AG04449 (cell line): ENCODE measurements at regions not wholly inside any gene's neighbourhood (a gene's known extent, or its start where the extent isn't known, plus 50 kb on each side); places are given as distances from the start of the nearest gene placed in this dataset.

ENCODE experiments used
- CTCF ChIA-PET: fragments of 350-600 bp; formaldehyde crosslinking; extraction: SDS; loops from one replicate; lab custom pipeline; 2021; ENCODE audit warnings: antibody characterized with exemption; lab: Yijun Ruan, JAX
- POLR2A ChIA-PET: fragments of 400-600, 350-600 bp; formaldehyde crosslinking; extraction: SDS; loops from one replicate; lab custom pipeline; 2020; ENCODE audit warnings: antibody characterized with exemption, inconsistent platforms; lab: Yijun Ruan, JAX
- DNase-seq: peaks from one replicate; pipeline ENCODE4 v3.0.0-alpha.2; 2010; ENCODE audit warnings: low read depth, low spot score
- H3K4me3 ChIP-seq: 2 replicates; pipeline ENCODE4 v1.5.1; 2011; ENCODE audit warnings: low read depth, mild to moderate bottlenecking, control low read depth, low read length
- TF ChIP-seq, protein P1 (sequence below): IDR thresholded peaks from one replicate; pipeline ENCODE4 v1.5.1; 2011; ENCODE audit warnings: mild to moderate bottlenecking, moderate library complexity, low read length, control low read depth, inconsistent platforms; ENCODE audit not compliant: insufficient read depth; ENCODE audit errors: missing control alignments

- POLR2A ChIA-PET, result no interaction called here
- CTCF ChIA-PET, result interaction anchor here (0.6 to 5.4 kb wide), 3 partner anchors 10 to 173 kb away, joined by 3 to 42 read pairs (median 13); no protein-coding TSS in a partner anchor
- H3K4me3 ChIP-seq, result no peak overlapping the region
- TF ChIP-seq, protein P1, sequence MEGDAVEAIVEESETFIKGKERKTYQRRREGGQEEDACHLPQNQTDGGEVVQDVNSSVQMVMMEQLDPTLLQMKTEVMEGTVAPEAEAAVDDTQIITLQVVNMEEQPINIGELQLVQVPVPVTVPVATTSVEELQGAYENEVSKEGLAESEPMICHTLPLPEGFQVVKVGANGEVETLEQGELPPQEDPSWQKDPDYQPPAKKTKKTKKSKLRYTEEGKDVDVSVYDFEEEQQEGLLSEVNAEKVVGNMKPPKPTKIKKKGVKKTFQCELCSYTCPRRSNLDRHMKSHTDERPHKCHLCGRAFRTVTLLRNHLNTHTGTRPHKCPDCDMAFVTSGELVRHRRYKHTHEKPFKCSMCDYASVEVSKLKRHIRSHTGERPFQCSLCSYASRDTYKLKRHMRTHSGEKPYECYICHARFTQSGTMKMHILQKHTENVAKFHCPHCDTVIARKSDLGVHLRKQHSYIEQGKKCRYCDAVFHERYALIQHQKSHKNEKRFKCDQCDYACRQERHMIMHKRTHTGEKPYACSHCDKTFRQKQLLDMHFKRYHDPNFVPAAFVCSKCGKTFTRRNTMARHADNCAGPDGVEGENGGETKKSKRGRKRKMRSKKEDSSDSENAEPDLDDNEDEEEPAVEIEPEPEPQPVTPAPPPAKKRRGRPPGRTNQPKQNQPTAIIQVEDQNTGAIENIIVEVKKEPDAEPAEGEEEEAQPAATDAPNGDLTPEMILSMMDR, result no peak
- no peak for DNase-seq
Observed at GRCh38 chr16:85437166-85438052, 175.7 kb upstream of the GSE1 start.

DNA sequence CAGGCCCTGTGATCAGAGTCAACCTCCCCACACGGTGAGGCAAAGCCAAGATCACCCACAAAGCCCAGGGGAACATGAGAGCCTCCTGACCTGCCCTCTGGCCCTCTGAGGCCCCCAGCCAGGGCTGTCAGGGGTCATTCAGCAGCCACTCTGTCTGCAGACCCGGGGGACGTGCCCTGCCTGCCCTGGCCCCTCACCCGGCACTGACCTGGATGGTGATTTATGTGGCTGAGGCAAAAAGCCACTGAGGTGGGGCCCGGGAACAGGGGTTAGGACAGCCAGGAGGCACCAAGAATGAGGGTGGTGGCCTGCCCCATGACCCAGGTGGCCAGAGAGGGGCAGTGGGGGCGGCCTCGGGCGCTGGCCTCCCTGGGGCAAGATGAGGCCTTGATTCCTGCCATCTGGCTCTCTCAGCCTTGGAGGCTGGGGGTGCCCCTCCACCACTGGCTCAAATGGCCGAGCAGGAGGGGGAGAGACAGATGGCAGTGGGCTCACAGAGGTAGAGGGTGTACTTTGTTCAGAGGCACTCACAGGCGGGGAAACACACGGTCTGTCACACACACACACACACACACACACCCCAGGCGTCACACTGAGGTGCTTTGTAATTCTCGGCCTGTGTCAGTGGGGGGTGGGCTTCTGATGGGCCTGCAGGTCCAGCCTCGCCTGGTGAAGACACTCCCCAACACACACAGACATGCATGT is 174.0 kb upstream of the GSE1 start:
- DNase-seq, result no peak
- CTCF ChIA-PET, result interaction anchor here (5.4 kb wide), 1 partner anchor 18 kb away, joined by 42 read pairs; no protein-coding TSS in a partner anchor
- POLR2A ChIA-PET, result no interaction called here
- TF ChIP-seq, protein P1, result no peak
- H3K4me3 ChIP-seq, result no peak overlapping the region

- TF ChIP-seq, protein P1, result no peak
- H3K4me3 ChIP-seq, result no peak overlapping the region
- ChIA-PET POLR2A (no interaction called here), CTCF (interaction anchor here (1.0 kb wide), 1 partner anchor 25 kb away, joined by 3 read pairs; no protein-coding TSS in a partner anchor)
- no peak for DNase-seq
Observed at GRCh38 chr16:85440744-85441143, 172.4 kb upstream of the GSE1 start.

DNA sequence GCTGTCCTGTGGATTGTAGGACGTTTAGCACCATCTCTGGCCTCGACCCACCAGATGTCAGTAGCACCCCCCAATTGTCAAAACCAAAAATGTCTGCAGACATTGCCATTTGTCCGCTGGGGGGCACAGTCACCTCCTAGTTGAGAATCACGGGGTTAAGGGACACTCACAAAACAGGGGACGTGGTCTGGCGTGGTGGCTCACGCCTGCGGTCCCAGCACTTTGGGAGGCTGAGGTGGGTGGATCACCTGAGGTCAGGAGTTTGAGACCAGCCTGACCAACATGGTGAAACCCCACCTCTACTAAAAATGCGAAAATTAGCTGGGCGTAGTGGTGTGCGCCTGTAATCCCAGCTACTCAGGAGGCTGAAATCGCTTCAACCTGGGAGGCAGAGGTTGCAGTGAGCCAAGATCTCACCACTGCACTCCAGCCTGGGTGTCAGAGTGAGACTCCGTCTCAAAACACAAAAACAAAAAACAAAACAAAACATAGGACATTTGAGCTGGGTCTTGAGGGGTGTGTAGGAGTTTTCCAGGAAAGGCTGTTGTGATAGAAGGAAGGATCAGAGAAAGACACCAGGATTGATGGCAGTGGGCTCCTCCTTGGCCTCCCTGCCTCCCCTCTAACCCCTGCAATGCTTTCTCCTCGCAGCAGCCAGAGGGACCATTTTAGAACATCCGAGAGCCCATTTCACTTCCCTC is 171.8 kb upstream of the GSE1 start:
- no peak for DNase-seq
- CTCF ChIA-PET, result interaction anchor here (0.8 kb wide), 1 partner anchor 22 kb away, joined by 3 read pairs; no protein-coding TSS in a partner anchor
- POLR2A ChIA-PET, result no interaction called here
- no peak overlapping the region for H3K4me3 ChIP-seq
- TF ChIP-seq, protein P1, result no peak

- CTCF ChIA-PET, result interaction anchor here (0.8 to 1.4 kb wide), 2 partner anchors 14 to 23 kb away, joined by 3 read pairs; no protein-coding TSS in a partner anchor
- TF ChIP-seq, protein P1, result no peak
- no peak overlapping the region for H3K4me3 ChIP-seq
- POLR2A ChIA-PET, result no interaction called here
- no peak for DNase-seq
Observed at GRCh38 chr16:85441890-85442670, 171.0 kb upstream of the GSE1 start.
